H1 (cell line): ENCODE measurements at regions not wholly inside any gene's neighbourhood (a gene's known extent, or its start where the extent isn't known, plus 50 kb on each side); places are given as distances from the start of the nearest gene placed in this dataset.
A peak's percentile ranks its signal among the peaks of the same experiment; 100 is the strongest.

ENCODE experiments used
- CTCF ChIA-PET: fragments of 300-600 bp; sonication (Branson Sonifier 250); formaldehyde crosslinking; loops from one replicate; lab custom pipeline; 2021; ENCODE audit not compliant: partially characterized antibody; lab: Charles Lee
- POLR2A ChIA-PET: fragments of 300-600 bp; sonication (Branson Sonifier 250); formaldehyde crosslinking; loops from one replicate; lab custom pipeline; 2021; ENCODE audit warnings: inconsistent platforms; ENCODE audit not compliant: partially characterized antibody; lab: Charles Lee
- DNase-seq, 2 experiments: peaks; one replicate each; pipeline versions ENCODE4 v3.0.0 to v3.0.0-alpha.2; 2010 to 2022; ENCODE audit warnings: low spot score in 2 of 2, low read depth in 1 of 2, mixed read lengths in 1 of 2
- FAIRE-seq: peaks from 2 replicates; lab custom pipeline; 2011; peaks lifted over from hg19 to GRCh38; lab: Jason Lieb, UNC
- H2AFZ ChIP-seq: 2 replicates; pipeline ENCODE4 v1.8.1; 2012; ENCODE audit warnings: low read length, inconsistent platforms
- H2AK5ac ChIP-seq: 2 replicates; pipeline ENCODE4 v1.6.1; 2013; ENCODE audit warnings: low read depth, low read length
- H2BK120ac ChIP-seq: replicated peaks from 2 replicates; pipeline ENCODE3; 2013; ENCODE audit warnings: low read depth, low read length, inconsistent platforms
- H2BK12ac ChIP-seq: 2 replicates; pipeline ENCODE4 v1.6.1; 2013; ENCODE audit warnings: low read depth, low read length
- H2BK15ac ChIP-seq: 2 replicates; pipeline ENCODE4 v1.6.1; 2013; ENCODE audit warnings: low read length
- H2BK20ac ChIP-seq: 2 replicates; pipeline ENCODE4 v1.6.1; 2013; ENCODE audit warnings: low read length
- H2BK5ac ChIP-seq: 2 replicates; pipeline ENCODE4 v1.6.1; 2013; ENCODE audit warnings: low read depth, low read length
- H3K14ac ChIP-seq: 2 replicates; pipeline ENCODE4 v1.6.1; 2013; ENCODE audit warnings: inconsistent platforms; ENCODE audit not compliant: insufficient read length
- H3K18ac ChIP-seq: 2 replicates; pipeline ENCODE4 v1.6.1; 2013; ENCODE audit warnings: low read length; ENCODE audit errors: extremely low read depth
- H3K23ac ChIP-seq: 2 replicates; pipeline ENCODE4 v1.6.1; 2013; ENCODE audit warnings: inconsistent platforms; ENCODE audit not compliant: insufficient read length
- H3K23me2 ChIP-seq: 2 replicates; pipeline ENCODE4 v1.6.1; 2013; ENCODE audit warnings: low read depth, low read length
- H3K27ac ChIP-seq: 2 replicates; pipeline ENCODE4 v1.6.1; 2011; ENCODE audit warnings: low read depth, low read length, inconsistent platforms
- H3K27me3 ChIP-seq, 4 experiments: replicated peaks in 1 of 4; 1 replicate in 1 of 4; 2 replicates in 3 of 4; pipeline versions ENCODE4 v1.6.1 to v1.8.1; 2011 to 2013; ENCODE audit warnings: low read length in 3 of 4, mild to moderate bottlenecking in 3 of 4, inconsistent platforms in 2 of 4, mixed read lengths in 2 of 4, moderate library complexity in 1 of 4; ENCODE audit not compliant: control insufficient read depth in 3 of 4, insufficient read depth in 3 of 4; ENCODE audit errors: extremely low read depth in 1 of 4
- H3K36me3 ChIP-seq, 4 experiments: 2 replicates each; pipeline versions ENCODE4 v1.6.1 to v1.8.1; 2011 to 2013; ENCODE audit warnings: mild to moderate bottlenecking in 4 of 4, low read length in 3 of 4, moderate library complexity in 2 of 4, control low read depth in 1 of 4, inconsistent platforms in 1 of 4; ENCODE audit not compliant: insufficient read depth in 4 of 4, control insufficient read depth in 2 of 4
- H3K4ac ChIP-seq: replicated peaks from 2 replicates; pipeline ENCODE3; 2013; ENCODE audit warnings: low read length, low read depth, mixed read lengths, inconsistent platforms; ENCODE audit not compliant: insufficient read length
- H3K4me1 ChIP-seq, 4 experiments: replicated peaks in 1 of 4; 1 replicate in 1 of 4; 2 replicates in 3 of 4; pipeline versions ENCODE4 v1.6.1 to v1.8.1; 2011 to 2013; ENCODE audit warnings: low read length in 3 of 4, inconsistent platforms in 2 of 4, mixed read lengths in 1 of 4; ENCODE audit not compliant: insufficient read depth in 4 of 4, control insufficient read depth in 3 of 4
- H3K4me2 ChIP-seq, 2 experiments: 2 replicates each; pipeline versions ENCODE4 v1.6.1 to v1.8.1; 2011 to 2013; ENCODE audit warnings: low read depth in 2 of 2, low read length in 2 of 2, control low read depth in 1 of 2, inconsistent platforms in 1 of 2, mild to moderate bottlenecking in 1 of 2; ENCODE audit not compliant: insufficient read depth in 1 of 2
- H3K4me3 ChIP-seq, 4 experiments: fragments of 200-600, 300-600 bp in 1 of 4; sonication (generic), shearing (Covaris generic), sonication (Bioruptor Twin) in 1 of 4; 2 replicates each; pipeline versions ENCODE4 v1.5.1 to v1.8.1; 2011 to 2016; ENCODE audit warnings: low read length in 4 of 4, low read depth in 3 of 4, control low read depth in 2 of 4, inconsistent platforms in 2 of 4, mild to moderate bottlenecking in 2 of 4, mixed read lengths in 1 of 4, moderate library complexity in 1 of 4; ENCODE audit not compliant: insufficient read depth in 2 of 4; ENCODE audit errors: extremely low read depth in 1 of 4
- H3K56ac ChIP-seq: replicated peaks from 2 replicates; pipeline ENCODE3; 2013; ENCODE audit warnings: low read depth, mild to moderate bottlenecking, mixed read lengths, low read length, inconsistent platforms; ENCODE audit not compliant: insufficient read length
- H3K79me1 ChIP-seq: 2 replicates; pipeline ENCODE4 v1.6.1; 2013; ENCODE audit warnings: low read depth, low read length, control low read depth
- H3K79me2 ChIP-seq, 2 experiments: 2 replicates each; pipeline versions ENCODE4 v1.6.1 to v1.8.1; 2012 to 2013; ENCODE audit warnings: low read length in 2 of 2, mild to moderate bottlenecking in 2 of 2, inconsistent platforms in 1 of 2; ENCODE audit not compliant: insufficient read depth in 2 of 2, control insufficient read depth in 1 of 2
- H3K9ac ChIP-seq, 4 experiments: replicated peaks in 1 of 4; 1 replicate in 1 of 4; 2 replicates in 3 of 4; pipeline versions ENCODE4 v1.6.1 to v1.8.1; 2011 to 2013; ENCODE audit warnings: low read depth in 3 of 4, low read length in 3 of 4, control low read depth in 2 of 4, mild to moderate bottlenecking in 2 of 4, moderate library complexity in 2 of 4, inconsistent platforms in 1 of 4; ENCODE audit errors: extremely low read depth in 1 of 4
- H3K9me3 ChIP-seq, 2 experiments: 2 replicates each; pipeline versions ENCODE4 v1.6.1 to v1.8.1; 2012 to 2013; ENCODE audit warnings: mild to moderate bottlenecking in 2 of 2, moderate library complexity in 2 of 2, control low read depth in 1 of 2, inconsistent platforms in 1 of 2, low read depth in 1 of 2, low read length in 1 of 2, mixed read lengths in 1 of 2; ENCODE audit not compliant: insufficient read depth in 2 of 2
- H4K20me1 ChIP-seq, 2 experiments: replicated peaks in 1 of 2; 2 replicates each; pipeline versions ENCODE3 to v1.8.1; 2011 to 2013; ENCODE audit warnings: inconsistent platforms in 2 of 2, low read length in 2 of 2, mild to moderate bottlenecking in 1 of 2; ENCODE audit not compliant: insufficient read depth in 2 of 2, control insufficient read depth in 1 of 2
- H4K5ac ChIP-seq: 2 replicates; pipeline ENCODE4 v1.6.1; 2013; ENCODE audit warnings: low read length, low read depth, mixed read lengths, inconsistent platforms; ENCODE audit not compliant: insufficient read length
- H4K8ac ChIP-seq: 2 replicates; pipeline ENCODE4 v1.8.0; 2013; ENCODE audit warnings: mild to moderate bottlenecking, moderate library complexity, low read length, inconsistent platforms; ENCODE audit not compliant: insufficient read depth; ENCODE audit errors: extremely low read depth
- H4K91ac ChIP-seq: replicated peaks from 2 replicates; pipeline ENCODE3; 2013; ENCODE audit warnings: low read length, mixed read lengths, inconsistent platforms; ENCODE audit not compliant: insufficient read length
- CTBP2 ChIP-seq: IDR thresholded peaks from 2 replicates; pipeline ENCODE4 v1.7.0; 2011; ENCODE audit warnings: borderline replicate concordance, mild to moderate bottlenecking, moderate library complexity, mixed read lengths, low read length; ENCODE audit not compliant: insufficient read depth, insufficient read length
- POLR2AphosphoS5 ChIP-seq: IDR thresholded peaks from 2 replicates; pipeline ENCODE4 v1.6.1; 2011; ENCODE audit warnings: low read depth, low read length
- TF ChIP-seq, protein P1 (sequence below): IDR thresholded peaks from 2 replicates; pipeline ENCODE4 v1.6.1; 2012; ENCODE audit warnings: inconsistent platforms
- TF ChIP-seq, protein P2 (sequence below): IDR thresholded peaks from 2 replicates; pipeline ENCODE4 v1.6.1; 2011; ENCODE audit warnings: low read depth, mild to moderate bottlenecking, low read length; ENCODE audit not compliant: insufficient read depth

DNA sequence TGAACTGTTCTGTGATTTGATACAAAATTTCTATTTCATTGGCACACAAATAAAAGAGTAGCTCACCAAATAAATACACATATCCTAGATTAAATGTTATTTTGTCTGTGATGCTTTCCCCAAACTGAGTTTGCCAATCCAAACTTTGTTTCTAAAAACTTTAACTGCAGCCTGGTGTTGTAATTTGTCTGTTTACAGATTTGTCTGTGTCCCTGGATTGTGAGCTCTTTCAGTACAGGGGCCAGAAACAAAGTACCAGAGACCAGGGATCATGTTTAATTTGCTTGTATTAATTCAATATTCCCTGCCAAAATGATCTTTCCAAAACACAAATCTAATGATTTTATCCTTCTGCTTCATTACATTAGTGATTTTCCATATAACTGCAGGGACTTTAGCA is 1044.6 kb upstream of the GJE1 start:
- Histone ChIP-seq H4K91ac (no peak overlapping the region), H3K27me3 (no peaks in the 10 kb centered on the region), H2BK20ac (no peak overlapping the region), H3K79me1 (no peaks in the 10 kb centered on the region), H4K20me1 (no peaks in the 10 kb centered on the region), H3K23me2 (no peaks in the 10 kb centered on the region), H3K4me2 (no peak overlapping the region), H2BK5ac (no peak overlapping the region), H3K79me2 (no peaks in the 10 kb centered on the region), H2AK5ac (no peak overlapping the region), H3K14ac (no peak overlapping the region), H3K27ac (no peak overlapping the region), H3K36me3 (no peaks in the 10 kb centered on the region), H2BK120ac (no peak overlapping the region), H3K4me3 (no peak overlapping the region), H4K8ac (no peak overlapping the region), H2BK12ac (no peak overlapping the region), H2AFZ (peak overlapping the region; percentile 66; the same call in 1 of the 2 replicates), H3K9me3 (no peaks in the 10 kb centered on the region), H3K56ac (no peak overlapping the region), H3K9ac (no peak overlapping the region), H3K23ac (no peak overlapping the region), H3K4ac (no peak overlapping the region), H3K18ac (no peak overlapping the region), H4K5ac (no peak overlapping the region), H2BK15ac (no peak overlapping the region), H3K4me1 (no peaks in the 10 kb centered on the region)
- CTCF ChIA-PET, result interaction anchor here (1.3 to 2.4 kb wide), 2 partner anchors 10 to 11 kb away, joined by 3 to 11 read pairs; no protein-coding TSS in a partner anchor
- TF ChIP-seq, protein P1, sequence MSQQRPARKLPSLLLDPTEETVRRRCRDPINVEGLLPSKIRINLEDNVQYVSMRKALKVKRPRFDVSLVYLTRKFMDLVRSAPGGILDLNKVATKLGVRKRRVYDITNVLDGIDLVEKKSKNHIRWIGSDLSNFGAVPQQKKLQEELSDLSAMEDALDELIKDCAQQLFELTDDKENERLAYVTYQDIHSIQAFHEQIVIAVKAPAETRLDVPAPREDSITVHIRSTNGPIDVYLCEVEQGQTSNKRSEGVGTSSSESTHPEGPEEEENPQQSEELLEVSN, result no peak
- TF ChIP-seq CTBP2 (no peak), POLR2AphosphoS5 (no peak)
- TF ChIP-seq, protein P2, sequence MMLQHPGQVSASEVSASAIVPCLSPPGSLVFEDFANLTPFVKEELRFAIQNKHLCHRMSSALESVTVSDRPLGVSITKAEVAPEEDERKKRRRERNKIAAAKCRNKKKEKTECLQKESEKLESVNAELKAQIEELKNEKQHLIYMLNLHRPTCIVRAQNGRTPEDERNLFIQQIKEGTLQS, result no peak
- no peak for DNase-seq
- no peak for FAIRE-seq
- POLR2A ChIA-PET, result no interaction called here
